Body of pancreas (tissue), 4 donors: ENCODE measurements at regions not wholly inside any gene's neighbourhood (a gene's known extent, or its start where the extent isn't known, plus 50 kb on each side); places are given as distances from the start of the nearest gene placed in this dataset.

Experiments
- ATAC-seq: fragments of 150-250 bp; one replicate; pipeline ENCODE4 v1.9.1; 2016
- DNase-seq, 4 donors: peaks; one replicate each; pipeline ENCODE4 v3.0.0-alpha.2; 2019
- H3K27ac ChIP-seq, 4 donors: fragments of 200-600 bp; sonication (generic); 1 replicate in 3 of 4; 2 replicates in 1 of 4; pipeline versions ENCODE4 v1.5.1 to v1.6.1; 2016 to 2019; ENCODE audit warnings: mild to moderate bottlenecking in 1 of 4, mixed read lengths in 1 of 4, moderate library complexity in 1 of 4
- H3K27me3 ChIP-seq, 2 donors: fragments of 200-600 bp; sonication (generic); one replicate each; pipeline ENCODE4 v1.6.0; 2016; ENCODE audit warnings: mild to moderate bottlenecking in 1 of 2
- H3K36me3 ChIP-seq, 2 donors: fragments of 200-600 bp; sonication (generic); replicated peaks in 1 of 2; 2 replicates each; pipeline ENCODE4 v1.5.1; 2016; ENCODE audit warnings: low read depth in 2 of 2; ENCODE audit not compliant: insufficient read depth in 1 of 2
- H3K4me1 ChIP-seq: fragments of 200-600 bp; sonication (generic); one replicate; pipeline ENCODE4 v1.6.0; 2016
- H3K4me3 ChIP-seq, 2 donors: fragments of 200-600 bp; sonication (generic); 1 replicate in 1 of 2; 2 replicates in 1 of 2; pipeline ENCODE4 v1.5.1; 2016 to 2019
- H3K9me3 ChIP-seq, 3 donors: fragments of 200-600 bp; sonication (generic); 1 replicate in 2 of 3; 2 replicates in 1 of 3; pipeline ENCODE4 v1.5.1; 2016
- CTCF ChIP-seq, 7 experiments: fragments of 450-650 bp in 4 of 7; fragments of 200-600 bp in 3 of 7; sonication (generic) in 3 of 7; IDR thresholded peaks; one replicate each; pipeline ENCODE4 v1.5.1; 2016 to 2019; ENCODE audit warnings: antibody characterized with exemption in 7 of 7
- POLR2A ChIP-seq, 3 donors: fragments of 450-650 bp; IDR thresholded peaks; one replicate each; pipeline ENCODE4 v1.6.1; 2016; ENCODE audit warnings: antibody characterized with exemption in 3 of 3, mild to moderate bottlenecking in 2 of 3
- WGBS, 2 donors: methylation state at CpG; one replicate each; pipeline ENCODE4 v1.1.5; 2017; 5-methylcytosine and 5-hydroxymethylcytosine counted together
- intact Hi-C: fragments of 100-400 bp; cut with DNase I; formaldehyde crosslinking; loops from one replicate; pipeline ENCODE4 v1.15.1; 2023

GRCh38 chr10:78899996-78900714 lies 168.6 kb upstream of the ZMIZ1 start:
- no peak overlapping the region for H3K27ac ChIP-seq
- no peak for TF ChIP-seq CTCF (IDR thresholded peaks at IDR 0.05)
- TF ChIP-seq POLR2A (IDR thresholded peaks at IDR 0.05): no peak
- WGBS, 2 donors: 58 to 86% methylated on average over 8 to 10 of the region's 11 CpGs
- intact Hi-C loops: no loop called here
- no peaks in the 10 kb centered on the region for H3K36me3 ChIP-seq
- DNase-seq (peak in 2 of 4 donors; percentile 16 to 18), ATAC-seq (peak; percentile 33)
- H3K4me1 ChIP-seq: no peaks in the 10 kb centered on the region
- no peak overlapping the region for H3K4me3 ChIP-seq
- H3K27me3 ChIP-seq: no peaks in the 10 kb centered on the region
- no peaks in the 10 kb centered on the region for H3K9me3 ChIP-seq

DNA sequence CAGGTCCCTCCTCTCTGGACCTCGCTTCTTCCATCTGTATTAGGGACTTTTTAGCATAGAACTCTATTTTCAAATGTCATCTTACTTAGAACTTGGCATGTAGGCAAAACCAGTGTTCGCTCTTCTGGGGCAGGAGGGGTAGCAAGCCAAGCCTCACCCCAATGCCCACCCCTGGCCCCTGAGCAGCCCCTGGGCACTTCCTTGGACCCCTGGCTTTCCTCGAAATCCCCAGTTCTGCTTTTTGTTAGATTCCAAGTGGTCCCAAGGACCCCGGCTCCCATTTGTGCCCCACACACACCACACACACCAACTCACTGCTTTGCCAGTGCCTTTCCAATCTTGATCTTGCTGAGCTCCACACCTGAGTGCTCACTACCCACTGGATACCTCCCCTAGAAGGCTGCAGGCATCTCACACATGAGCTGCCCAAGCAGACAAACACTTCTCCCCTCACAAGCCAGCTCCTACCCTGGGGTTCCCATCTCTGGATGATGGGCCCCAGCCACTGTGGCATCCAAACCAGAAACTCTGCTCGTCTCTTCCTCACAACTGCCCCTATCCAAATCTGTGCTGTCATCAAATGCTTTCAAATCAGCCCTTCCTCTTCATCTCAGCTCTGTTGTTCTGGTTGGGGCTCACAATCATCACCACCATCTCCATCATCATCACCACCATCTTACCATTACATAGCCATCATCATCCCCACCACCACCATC lies 167.9 kb upstream of the ZMIZ1 start:
- DNase-seq: no peak
- ATAC-seq: no peak
- Histone ChIP-seq H3K27me3 (no peaks in the 10 kb centered on the region), H3K27ac (no peak overlapping the region), H3K4me3 (no peak overlapping the region), H3K9me3 (no peaks in the 10 kb centered on the region), H3K36me3 (no peaks in the 10 kb centered on the region), H3K4me1 (no peaks in the 10 kb centered on the region)
- intact Hi-C loops: no loop called here
- TF ChIP-seq POLR2A (IDR thresholded peaks at IDR 0.05) (no peak), CTCF (IDR thresholded peaks at IDR 0.05) (no peak)
- WGBS, 2 donors: 80 to 87% methylated on average over 5 of the region's 5 CpGs

- Histone ChIP-seq H3K27ac (no peak overlapping the region), H3K27me3 (no peaks in the 10 kb centered on the region), H3K9me3 (no peaks in the 10 kb centered on the region), H3K36me3 (no peaks in the 10 kb centered on the region), H3K4me1 (no peaks in the 10 kb centered on the region), H3K4me3 (no peak overlapping the region)
- intact Hi-C loops: no loop called here
- TF ChIP-seq POLR2A (IDR thresholded peaks at IDR 0.05) (no peak), CTCF (IDR thresholded peaks at IDR 0.05) (no peak)
- 83 to 94% methylated on average over 1 of the region's 1 CpG for WGBS, 2 donors
- DNase-seq (no peak), ATAC-seq (no peak)
Observed at GRCh38 chr10:78901694-78902093, 167.1 kb upstream of the ZMIZ1 start.

- H3K27ac ChIP-seq: no peak overlapping the region
- H3K36me3 ChIP-seq: no peaks in the 10 kb centered on the region
- H3K4me3 ChIP-seq: no peak overlapping the region
- no peaks in the 10 kb centered on the region for H3K27me3 ChIP-seq
- ATAC-seq (no peak), DNase-seq (no peak)
- WGBS, 2 donors: 69 to 81% methylated on average over 3 of the region's 3 CpGs
- no peaks in the 10 kb centered on the region for H3K9me3 ChIP-seq
- no peaks in the 10 kb centered on the region for H3K4me1 ChIP-seq
- intact Hi-C loops: no loop called here
- TF ChIP-seq CTCF (IDR thresholded peaks at IDR 0.05) (no peak), POLR2A (IDR thresholded peaks at IDR 0.05) (no peak)
Observed at GRCh38 chr10:78902815-78903214, 166.0 kb upstream of the ZMIZ1 start.
